Panc1 (cell line): ENCODE measurements at regions not wholly inside any gene's neighbourhood (a gene's known extent, or its start where the extent isn't known, plus 50 kb on each side); places are given as distances from the start of the nearest gene placed in this dataset.

Source experiments
- ATAC-seq: fragments of 200-7000 bp; cut with Tn5 transposase; 2 replicates; pipeline ENCODE4 v1.9.1; 2020; ENCODE audit warnings: mild to moderate bottlenecking, moderate library complexity
- BruUV-seq: library from RNA; stranded (reverse); fragments of 400-500 nt; replicated peaks from 2 replicates; lab custom pipeline; 2021; lab: Mats Ljungman, UMichigan
- CTCF ChIA-PET: fragments of 300-600 bp; sonication (Branson Sonifier 250); formaldehyde crosslinking; loops from one replicate; lab custom pipeline; 2022; ENCODE audit warnings: antibody characterized with exemption; lab: Charles Lee
- POLR2A ChIA-PET: fragments of 300-600 bp; sonication (Branson Sonifier 250); formaldehyde crosslinking; loops from one replicate; lab custom pipeline; 2022; ENCODE audit warnings: antibody characterized with exemption; lab: Charles Lee
- DNase-seq: peaks from one replicate; pipeline ENCODE4 v3.0.0-alpha.2; 2010; ENCODE audit warnings: low read depth, low spot score
- H3K27ac ChIP-seq: 2 replicates; pipeline ENCODE4 v1.5.1; 2011; ENCODE audit warnings: mild to moderate bottlenecking, low read length, inconsistent platforms
- H3K27me3 ChIP-seq: fragments of 200-500 bp; sonication (Bioruptor generic); 2 replicates; pipeline ENCODE4 v1.6.0; 2014; ENCODE audit warnings: low read length, inconsistent platforms; ENCODE audit not compliant: control insufficient read depth, insufficient read depth
- H3K36me3 ChIP-seq: fragments of 200-500 bp; sonication (Bioruptor generic); 2 replicates; pipeline ENCODE4 v1.5.1; 2014; ENCODE audit warnings: inconsistent platforms, mild to moderate bottlenecking, low read length, moderate library complexity; ENCODE audit not compliant: control insufficient read depth, insufficient read depth
- H3K4me1 ChIP-seq: 2 replicates; pipeline ENCODE4 v1.5.1; 2011; ENCODE audit warnings: inconsistent platforms, mild to moderate bottlenecking, low read length, moderate library complexity; ENCODE audit not compliant: control insufficient read depth, insufficient read depth
- H3K4me3 ChIP-seq, 2 experiments: 2 replicates each; pipeline ENCODE4 v1.5.1; 2011 to 2012; ENCODE audit warnings: low read depth in 2 of 2, low read length in 2 of 2, mild to moderate bottlenecking in 2 of 2, inconsistent platforms in 1 of 2, moderate library complexity in 1 of 2
- H3K9me3 ChIP-seq: fragments of 200-500 bp; sonication (Bioruptor generic); 2 replicates; pipeline ENCODE4 v1.5.1; 2014; ENCODE audit warnings: low read depth, mild to moderate bottlenecking, inconsistent platforms, low read length, moderate library complexity; ENCODE audit not compliant: control insufficient read depth, insufficient read depth
- CTCF ChIP-seq: fragments of 450-650 bp; IDR thresholded peaks from 2 replicates; pipeline ENCODE4 v1.5.1; 2017; ENCODE audit warnings: mild to moderate bottlenecking
- POLR2AphosphoS5 ChIP-seq: IDR thresholded peaks from 2 replicates; pipeline ENCODE4 v1.6.1; 2012; ENCODE audit warnings: mild to moderate bottlenecking, low read depth, low read length, moderate library complexity
- REST ChIP-seq, 2 experiments: IDR thresholded peaks; 2 replicates each; pipeline ENCODE4 v1.6.1; 2011 to 2012; ENCODE audit warnings: low read depth in 2 of 2, control low read depth in 1 of 2, low read length in 1 of 2, mild to moderate bottlenecking in 1 of 2, moderate library complexity in 1 of 2; ENCODE audit not compliant: insufficient read depth in 1 of 2
- SIN3A ChIP-seq: IDR thresholded peaks from 2 replicates; pipeline ENCODE4 v1.6.1; 2012; ENCODE audit warnings: low read depth, mild to moderate bottlenecking, low read length, moderate library complexity, borderline replicate concordance; ENCODE audit not compliant: insufficient read depth
- TCF7L2 ChIP-seq: IDR thresholded peaks from 2 replicates; pipeline ENCODE4 v1.6.1; 2011; ENCODE audit warnings: mild to moderate bottlenecking, low read depth, low read length, inconsistent platforms
- in situ Hi-C: cut with HindIII; loops from 2 replicates; pipeline ENCODE4 v1.10.0; 2016; ENCODE audit warnings: low sequenced_read_pairs, low pct_unique_long_range_greater_than_20kb
- intact Hi-C: fragments of 100-400 bp; cut with micrococcal nuclease; formaldehyde crosslinking; loops from one replicate; pipeline ENCODE4 v1.10.0; 2022; ENCODE audit not compliant: unreplicated experiment

- in situ Hi-C loops, result no loop called here
- no peaks in the 10 kb centered on the region for H3K9me3 ChIP-seq
- H3K4me1 ChIP-seq, result no peaks in the 10 kb centered on the region
- DNase-seq, result no peak
- H3K4me3 ChIP-seq, result no peak overlapping the region
- intact Hi-C loops, result no loop called here
- no peaks in the 10 kb centered on the region for H3K27me3 ChIP-seq
- ChIA-PET CTCF (no interaction called here), POLR2A (no interaction called here)
- BruUV-seq, result no TSS peak
- no peak overlapping the region for H3K27ac ChIP-seq
- no peak for TF ChIP-seq CTCF
- no peak for TF ChIP-seq REST (IDR thresholded peaks at IDR 0.05; ENCODE audit: insufficient read depth in 1 of 2, low read depth in 2 of 2, low read length in 1 of 2)
- TF ChIP-seq SIN3A, result no peak
- ATAC-seq, result no peak
- no peaks in the 10 kb centered on the region for H3K36me3 ChIP-seq
Observed at GRCh38 chr9:72427801-72428200, 62.8 kb upstream of the ZFAND5 start.

GRCh38 chr9:72424131-72424530 lies 59.1 kb upstream of the ZFAND5 start:
- in situ Hi-C loops (no loop called here), intact Hi-C loops (no loop called here)
- H3K9me3 ChIP-seq, result no peaks in the 10 kb centered on the region
- ATAC-seq (no peak), DNase-seq (no peak)
- no peak overlapping the region for H3K4me3 ChIP-seq
- no peaks in the 10 kb centered on the region for H3K27me3 ChIP-seq
- no TSS peak for BruUV-seq
- TF ChIP-seq REST (IDR thresholded peaks at IDR 0.05; ENCODE audit: insufficient read depth in 1 of 2, low read depth in 2 of 2, low read length in 1 of 2), result no peak
- no peak for TF ChIP-seq SIN3A
- TF ChIP-seq TCF7L2, result no peak
- TF ChIP-seq POLR2AphosphoS5, result no peak
- no peak for TF ChIP-seq CTCF
- ChIA-PET CTCF (no interaction called here), POLR2A (no interaction called here)
- H3K36me3 ChIP-seq, result no peaks in the 10 kb centered on the region
- H3K27ac ChIP-seq, result no peak overlapping the region; the same call in 1 of the 2 replicates
- H3K4me1 ChIP-seq, result no peaks in the 10 kb centered on the region
